ENCODE measurements at regions not wholly inside any gene's neighbourhood (a gene's known extent, or its start where the extent isn't known, plus 50 kb on each side); places are given as distances from the start of the nearest gene placed in this dataset.

GRCh38 chr11:134514354-134514951 is 102.4 kb upstream of the B3GAT1 start:
- no peak for TF ChIP-seq EZH2 (IDR thresholded peaks at IDR 0.05; ENCODE audit: borderline replicate concordance, low read length)
- TF ChIP-seq CTCF (IDR thresholded peaks at IDR 0.05; ENCODE audit: low read length): no peak

Data from OCI-LY1 (cell line).